Stimulated activated CD4-positive, alpha-beta T cell treated with anti-CD3 and anti-CD28 coated beads, Interleukin-1b, Interleukin-23, amount 100 ng/mL, for 4 hours (primary cell): ENCODE measurements at regions not wholly inside any gene's neighbourhood (a gene's known extent, or its start where the extent isn't known, plus 50 kb on each side); places are given as distances from the start of the nearest gene placed in this dataset.
"Not testable (repeated sequence)": the region's sequence is repeated elsewhere in the genome, so short reads cannot be mapped to it uniquely, and the experiment has no call there.

Experiments used
- DNase-seq, 2 donors: peaks; one replicate each; pipeline ENCODE4 v3.0.0-alpha.2; 2020; ENCODE audit warnings: low read depth in 2 of 2

DNA sequence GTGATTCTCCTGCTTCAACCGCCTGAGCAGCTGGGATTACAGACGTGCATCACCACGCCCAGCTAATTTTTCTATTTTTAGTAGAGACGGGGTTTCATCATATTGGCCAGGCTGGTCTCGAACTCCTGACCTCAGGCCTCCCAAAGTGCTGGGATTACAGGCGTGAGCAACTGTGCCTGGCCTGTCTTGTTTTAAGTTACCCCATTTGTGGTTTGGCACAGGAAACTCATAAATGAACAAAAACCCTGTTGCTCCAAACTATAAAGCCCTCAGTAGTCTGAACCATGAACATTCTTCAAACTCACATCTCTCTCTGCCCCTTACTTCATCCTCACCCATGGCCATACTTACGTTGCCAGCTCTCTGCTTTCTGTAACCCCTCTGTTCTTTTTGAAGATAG, 61.7 kb downstream of the RHOU start:
- DNase-seq = not testable (repeated sequence)

DNA sequence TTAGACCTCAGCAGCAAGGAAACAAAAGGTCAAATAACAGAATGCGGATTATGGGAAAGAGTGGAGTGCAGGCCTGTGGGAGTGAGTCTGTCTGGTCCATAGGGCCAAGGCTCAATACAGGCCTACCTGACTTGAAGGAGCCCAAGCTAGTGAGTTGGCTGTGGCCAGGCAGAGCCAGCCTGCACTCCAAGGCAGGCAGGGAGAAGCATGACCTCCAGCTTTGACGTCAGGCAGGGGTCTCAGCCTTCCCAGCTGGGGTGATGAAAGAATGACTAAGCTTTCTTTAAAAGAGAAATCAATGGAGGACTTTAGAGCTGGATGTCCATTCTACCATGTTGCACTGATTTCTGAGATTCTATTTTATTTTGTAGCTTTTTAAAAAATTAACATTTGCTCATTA, 62.8 kb downstream of the RHOU start:
- no peak for DNase-seq

- DNase-seq = no peak
Observed at GRCh38 chr1:228798548-228798947, 63.3 kb downstream of the RHOU start.

DNA sequence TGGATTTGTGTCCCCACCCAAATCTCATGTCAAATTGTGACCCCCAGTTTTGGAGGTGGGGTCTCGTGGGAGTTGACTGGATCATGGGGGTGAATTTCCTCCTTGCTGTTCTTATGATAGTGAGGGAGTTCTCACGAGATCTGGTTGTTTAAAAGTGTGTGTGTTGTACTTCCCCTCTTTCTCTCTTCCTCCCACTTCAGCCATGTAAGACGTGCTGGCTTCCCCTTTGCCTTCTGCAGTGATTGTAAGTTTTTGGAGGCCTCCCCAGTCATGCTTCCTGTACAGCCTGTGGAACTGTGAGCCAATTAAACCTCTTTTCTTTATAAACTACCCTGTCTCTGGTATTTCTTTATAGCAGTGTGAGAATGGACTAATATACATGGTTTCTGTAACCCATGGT, 64.6 kb downstream of the RHOU start:
- DNase-seq = no peak

- DNase-seq = no peak
Observed at GRCh38 chr1:228801068-228801467, 65.8 kb downstream of the RHOU start.

- DNase-seq = no peak
Observed at GRCh38 chr1:228802386-228803220, 67.3 kb downstream of the RHOU start.

DNA sequence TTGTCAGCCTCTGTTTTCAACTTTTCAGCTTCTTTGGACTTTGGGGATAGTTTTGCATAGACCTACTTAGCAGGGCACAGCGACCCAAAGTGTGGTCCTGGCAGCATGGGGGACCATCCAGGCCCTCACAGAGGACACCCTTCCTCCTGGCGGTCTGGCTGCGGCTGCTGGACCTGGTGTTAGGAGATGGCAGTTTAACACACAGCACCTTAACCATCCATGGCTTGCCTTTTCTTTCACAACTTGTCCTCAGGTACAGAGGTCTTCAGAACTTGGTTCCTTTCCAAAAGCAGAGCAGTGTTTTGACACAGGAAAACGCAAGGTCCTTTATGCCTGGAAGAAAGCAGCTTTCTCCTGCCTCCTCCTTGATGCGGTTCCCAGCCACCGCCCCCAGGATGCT, 68.1 kb downstream of the RHOU start:
- no peak for DNase-seq

DNA sequence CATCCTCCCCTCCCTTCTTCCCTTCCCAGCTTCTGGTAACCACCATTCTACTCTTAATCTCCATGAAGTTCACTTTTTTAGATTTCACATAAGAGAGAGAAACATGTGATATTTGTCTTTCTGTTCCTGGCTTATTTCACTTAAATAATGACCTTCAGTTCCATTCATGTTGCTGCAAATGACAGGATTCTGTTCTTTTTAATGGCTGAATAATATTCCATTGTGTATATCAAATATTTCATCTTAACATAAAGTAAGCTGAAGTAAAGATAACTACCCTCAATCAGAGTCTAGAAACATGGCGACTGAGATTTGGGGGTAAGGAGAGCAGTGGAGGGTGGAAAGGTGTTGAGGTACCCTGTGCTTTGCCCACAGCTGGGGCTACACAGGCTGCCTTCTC, 68.9 kb downstream of the RHOU start:
- no peak for DNase-seq

DNA sequence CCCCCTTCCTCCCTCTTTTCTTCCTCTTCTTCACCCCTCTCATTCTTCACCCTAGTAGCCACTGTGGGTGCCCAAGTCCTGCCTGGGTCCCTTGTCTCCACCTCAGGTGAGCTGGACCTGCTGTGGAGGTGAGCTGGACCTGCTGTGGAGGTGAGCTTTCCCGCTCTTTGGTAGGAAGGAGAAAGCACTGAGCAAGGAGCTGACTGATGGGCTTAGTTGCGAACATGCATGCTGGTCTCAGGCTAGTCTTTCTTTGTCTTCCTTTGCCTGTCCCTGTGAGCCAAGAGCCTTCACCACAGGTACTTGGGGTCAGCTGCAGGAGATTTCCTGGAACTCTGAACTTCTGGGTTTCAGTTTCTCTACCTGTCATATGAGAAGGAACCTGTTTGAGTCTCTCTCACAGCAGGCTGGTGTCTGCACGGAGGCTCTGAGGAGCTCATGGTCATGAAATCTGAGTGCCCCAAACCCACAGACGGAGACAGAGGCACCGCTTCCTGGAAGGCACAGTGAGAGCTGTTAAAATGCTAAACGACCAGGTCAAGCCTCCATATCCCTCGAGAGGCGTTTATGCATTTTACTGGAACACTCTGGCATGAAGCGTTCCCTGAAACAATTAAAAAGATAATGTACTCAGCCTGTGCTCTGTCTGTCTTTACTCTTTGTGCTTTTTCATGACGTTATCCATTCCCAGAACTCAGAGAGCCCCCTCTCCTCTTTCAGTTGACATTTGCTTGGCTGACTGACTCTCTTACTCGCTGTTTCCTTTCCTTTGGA, 69.5 kb downstream of the RHOU start:
- DNase-seq = no peak

DNA sequence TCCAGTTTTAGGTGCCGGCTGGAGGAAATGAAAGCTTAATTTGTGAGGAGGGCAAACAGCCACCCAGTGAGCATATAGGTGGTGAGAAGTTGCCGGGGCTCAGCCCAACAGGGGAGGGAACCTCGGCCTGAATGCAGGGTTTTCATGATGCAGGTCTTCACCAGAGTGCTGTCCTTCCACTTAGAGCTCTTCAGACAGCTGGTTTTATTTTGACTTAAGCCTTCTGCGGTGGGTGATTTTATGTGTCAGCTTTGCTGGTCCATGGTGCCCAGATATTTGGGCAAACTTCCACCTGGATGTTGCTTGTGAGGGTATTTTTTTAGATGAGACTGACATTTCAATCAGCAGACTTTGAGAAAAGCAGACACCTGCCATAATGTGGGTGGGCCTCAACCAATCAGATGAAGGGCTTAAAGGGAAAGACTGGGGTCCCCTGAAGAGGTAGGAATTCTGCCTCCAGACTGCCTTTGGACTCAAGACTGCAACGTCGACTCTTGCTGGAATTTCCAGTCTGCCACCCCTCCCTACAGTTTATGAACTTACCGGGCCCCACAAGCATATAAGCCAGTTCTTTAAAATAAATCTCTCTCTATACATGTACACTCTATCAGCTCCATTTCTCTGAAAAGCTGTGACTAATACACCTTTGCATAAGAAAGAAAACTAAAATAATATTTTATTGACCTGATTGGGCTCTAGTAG, 72.8 kb downstream of the RHOU start:
- DNase-seq = no peak

- DNase-seq = no peak
Observed at GRCh38 chr1:228809621-228810394, 74.5 kb downstream of the RHOU start.

- DNase-seq = no peak
Observed at GRCh38 chr1:228810395-228810758, 75.1 kb downstream of the RHOU start.

- no peak for DNase-seq
Observed at GRCh38 chr1:228810878-228811711, 75.8 kb downstream of the RHOU start.

- no peak for DNase-seq
Observed at GRCh38 chr1:228811712-228812305, 76.5 kb downstream of the RHOU start.

DNA sequence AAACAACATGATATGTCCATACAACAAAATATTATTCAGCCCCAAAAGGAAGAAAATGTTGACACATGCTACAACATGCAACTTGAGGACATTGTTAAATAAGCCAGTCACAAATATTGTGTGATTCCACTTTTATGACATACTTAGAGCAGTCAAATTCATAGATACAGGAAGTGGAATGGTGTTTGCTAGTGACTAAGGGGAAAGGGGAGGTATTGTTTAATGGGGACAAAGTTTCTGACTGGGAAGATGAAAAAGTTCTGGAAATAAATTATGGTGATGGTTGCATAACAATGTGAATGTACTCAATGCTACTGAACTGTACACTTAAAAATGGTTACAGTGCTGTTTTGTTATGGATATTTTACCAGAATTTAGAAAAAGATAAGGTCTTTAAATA, 77.7 kb downstream of the RHOU start:
- DNase-seq = no peak

GRCh38 chr1:228814176-228814575, 78.9 kb downstream of the RHOU start:
- no peak for DNase-seq

GRCh38 chr1:228818296-228818695, 83.0 kb downstream of the RHOU start:
- DNase-seq = no peak

- DNase-seq = no peak
Observed at GRCh38 chr1:228818928-228819630, 83.8 kb downstream of the RHOU start.

DNA sequence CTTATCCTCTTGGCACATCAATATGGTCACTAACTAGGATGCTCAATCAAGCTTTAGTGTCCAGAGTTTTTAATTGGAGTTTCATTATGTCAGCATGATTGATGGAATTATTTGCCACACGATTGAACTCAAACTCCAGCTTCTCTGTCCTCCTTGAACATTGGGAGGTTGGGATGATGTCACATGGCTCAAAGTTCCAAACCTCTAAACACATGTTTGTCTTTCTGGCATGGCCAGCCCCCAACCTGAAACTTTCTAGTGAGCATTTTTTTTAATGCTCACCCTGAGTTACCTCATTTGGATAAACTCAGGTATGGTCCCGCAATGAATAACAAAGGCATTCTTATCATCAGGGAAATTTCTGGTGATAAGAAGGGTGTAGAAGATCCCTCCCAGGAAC, 86.0 kb downstream of the RHOU start:
- DNase-seq = no peak

- no peak for DNase-seq
Observed at GRCh38 chr1:228823200-228823599, 87.9 kb downstream of the RHOU start.
